Spleen (tissue), 7 donors: ENCODE measurements at regions not wholly inside any gene's neighbourhood (a gene's known extent, or its start where the extent isn't known, plus 50 kb on each side); places are given as distances from the start of the nearest gene placed in this dataset.

Source experiments
- CTCF ChIP-seq, 11 experiments: fragments of 200-600 bp in 7 of 11; fragments of 450-650 bp in 4 of 11; sonication (generic) in 4 of 11; IDR thresholded peaks in 8 of 11; conservative IDR thresholded peaks in 3 of 11; 1 replicate in 7 of 11; 2 replicates in 4 of 11; pipeline versions ENCODE4 v1.4.0 to v1.8.0; 2016 to 2021; ENCODE audit warnings: antibody characterized with exemption in 11 of 11, inconsistent platforms in 4 of 11, mild to moderate bottlenecking in 1 of 11
- POLR2A ChIP-seq, 3 donors: fragments of 450-650 bp; IDR thresholded peaks; one replicate each; pipeline ENCODE4 v1.5.1; 2017; ENCODE audit warnings: antibody characterized with exemption in 3 of 3, mild to moderate bottlenecking in 1 of 3
- donor health status: DM: no; HTN: no; CAD: no; lungs with moderate emphysema.
- donor health status: DM: no; HTN: no; CAD: no.
- donor health status: DM: no; HTN: no; CAD: no.

GRCh38 chr18:62660691-62661090 is 54.6 kb upstream of the PHLPP1 start:
- TF ChIP-seq CTCF (IDR thresholded peaks at IDR 0.05 in 8 of 11, conservative IDR thresholded peaks at IDR 0.05 in 3 of 11): no peak
- no peak for TF ChIP-seq POLR2A (IDR thresholded peaks at IDR 0.05)
